LoVo (cell line): ENCODE measurements at regions not wholly inside any gene's neighbourhood (a gene's known extent, or its start where the extent isn't known, plus 50 kb on each side); places are given as distances from the start of the nearest gene placed in this dataset.
"Not testable (repeated sequence)": the region's sequence is repeated elsewhere in the genome, so short reads cannot be mapped to it uniquely, and the experiment has no call there.

Experiments used
- DNase-seq: peaks from one replicate; pipeline ENCODE4 v3.0.0-alpha.2; 2016; ENCODE audit warnings: low spot score

DNA sequence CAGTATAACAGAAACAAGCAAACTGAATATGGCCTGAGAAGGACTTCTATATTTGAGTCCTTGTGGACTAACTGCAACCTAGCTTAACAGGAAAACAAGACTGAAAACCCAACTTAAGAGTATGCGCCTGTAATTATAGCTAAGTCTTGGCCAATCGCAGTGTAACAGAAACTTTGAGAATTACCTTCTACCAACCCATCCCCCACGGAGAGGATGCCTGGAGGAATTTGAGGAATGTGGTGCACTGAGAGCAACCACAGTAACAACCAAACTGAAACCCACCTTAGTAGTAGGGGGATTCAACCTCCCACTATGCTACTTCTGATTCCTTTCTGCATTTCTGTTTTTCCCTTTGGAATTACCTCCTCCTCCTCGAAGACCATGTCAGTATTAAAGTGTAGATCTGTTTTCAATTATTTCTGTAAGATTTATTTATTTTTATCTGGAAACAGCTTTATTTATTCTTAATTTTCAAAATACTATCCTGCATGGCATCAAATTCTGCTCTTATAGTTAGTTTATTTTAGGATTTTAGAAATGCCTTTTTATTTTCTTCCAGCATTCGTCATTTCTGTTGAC lies 393.6 kb downstream of the KCNA4 start:
- DNase-seq = no peak

- DNase-seq = no peak
These were observed 400.2 kb downstream of the KCNA4 start for GRCh38 chr11:29616611-29617010.

DNA sequence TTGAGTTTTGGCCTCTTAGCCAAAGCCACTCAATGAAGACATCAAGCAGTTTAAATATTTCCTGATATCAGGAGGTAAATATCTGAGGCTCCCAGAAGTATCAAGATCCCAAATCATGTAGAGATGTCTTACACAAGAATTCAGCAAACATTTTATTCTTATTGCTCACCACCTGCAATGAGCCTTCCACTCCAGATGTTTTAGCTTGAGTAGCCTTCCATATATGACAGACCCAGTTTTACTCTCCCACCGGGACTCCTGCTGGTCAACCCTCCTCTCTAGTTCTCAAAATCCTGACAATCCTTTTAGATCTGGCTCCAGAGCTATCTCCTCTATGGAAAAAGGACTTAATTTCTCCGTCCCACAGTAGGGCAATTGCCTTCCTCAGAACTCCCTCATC lies 404.4 kb downstream of the KCNA4 start:
- no peak for DNase-seq

DNA sequence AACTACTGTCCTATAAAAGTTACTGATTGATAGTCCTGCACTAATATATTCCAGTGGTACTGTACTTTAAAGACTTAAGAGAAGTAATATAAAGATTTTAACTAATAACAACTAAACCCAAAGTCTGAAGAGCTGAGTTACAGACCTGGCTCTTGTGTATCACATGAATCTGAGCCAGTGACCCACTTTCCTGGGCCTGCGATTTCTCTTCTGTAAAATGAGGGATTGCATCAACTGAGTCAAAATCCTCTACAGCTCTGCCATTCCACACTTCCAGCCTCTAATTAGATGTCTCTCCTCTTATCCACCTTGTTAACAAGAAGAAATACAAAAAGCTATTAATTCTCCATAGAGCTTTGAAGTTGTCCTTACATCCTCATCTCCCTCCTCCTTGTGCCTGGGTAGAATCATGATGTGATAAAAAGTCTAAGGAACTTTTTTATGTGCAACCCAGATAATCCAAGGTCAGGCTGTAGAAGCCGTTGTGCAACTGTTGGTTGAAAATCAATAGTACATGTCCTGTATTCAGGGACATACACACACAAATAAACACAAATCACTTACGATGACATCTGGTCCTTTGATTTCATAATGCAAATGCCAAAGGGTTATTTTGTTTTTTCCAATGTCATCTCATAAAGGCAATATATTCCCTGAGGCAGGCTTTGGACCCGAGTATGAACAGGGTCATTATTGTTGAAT lies 410.3 kb downstream of the KCNA4 start:
- no peak for DNase-seq

GRCh38 chr11:29600151-29600575 lies 416.7 kb downstream of the KCNA4 start:
- DNase-seq = not testable (repeated sequence)

- DNase-seq = no peak
These were observed 432.5 kb downstream of the KCNA4 start for GRCh38 chr11:29584342-29584741.

GRCh38 chr11:29578806-29579205 lies 438.0 kb downstream of the KCNA4 start:
- DNase-seq = no peak

DNA sequence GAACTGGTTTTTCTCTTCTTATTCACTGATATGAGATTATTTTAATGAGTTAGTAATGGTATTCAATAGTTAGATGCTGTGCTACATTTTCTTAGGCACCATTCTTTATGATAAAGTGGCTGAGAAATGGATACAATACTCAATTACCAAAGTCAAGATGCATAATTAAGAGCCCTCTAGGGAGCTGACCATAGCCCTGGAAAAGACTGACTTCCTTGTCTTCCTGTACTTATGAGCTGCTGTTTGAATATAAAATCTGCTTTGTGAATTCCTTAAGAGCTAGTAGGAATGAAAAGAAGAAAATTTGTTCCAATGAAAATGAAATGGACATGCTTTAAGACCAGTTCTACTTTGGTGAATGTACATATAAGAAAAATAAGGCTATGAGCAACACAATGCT lies 452.3 kb downstream of the KCNA4 start:
- DNase-seq = no peak

- DNase-seq = no peak
These were observed 454.6 kb downstream of the KCNA4 start for GRCh38 chr11:29562183-29562582.

DNA sequence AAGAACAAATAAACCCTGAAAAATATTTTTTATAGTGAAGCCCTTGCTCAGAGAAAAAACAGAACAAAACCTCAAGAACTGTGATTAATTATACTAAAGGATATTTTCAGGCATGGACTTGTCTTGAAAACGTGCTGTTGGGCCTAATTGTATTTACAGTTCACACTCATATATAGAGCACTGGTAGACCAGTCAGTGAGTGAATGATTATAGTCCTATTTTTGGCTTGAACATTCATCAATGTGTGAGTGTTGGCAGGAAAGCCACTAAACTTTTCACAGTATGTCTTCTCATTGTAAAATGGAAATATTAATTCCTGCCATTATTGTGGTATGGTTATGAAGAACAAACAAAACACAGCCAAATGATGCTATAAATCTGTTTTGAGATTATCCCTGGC lies 462.8 kb downstream of the KCNA4 start:
- DNase-seq = no peak

GRCh38 chr11:29538339-29539036 lies 478.3 kb downstream of the KCNA4 start:
- no peak for DNase-seq

GRCh38 chr11:29534836-29535235 lies 482.0 kb downstream of the KCNA4 start:
- no peak for DNase-seq

GRCh38 chr11:29530961-29531360 lies 485.9 kb downstream of the KCNA4 start:
- no peak for DNase-seq

GRCh38 chr11:29527391-29527936 lies 489.4 kb downstream of the KCNA4 start:
- DNase-seq = peak; percentile 40

- DNase-seq = no peak
These were observed 498.2 kb downstream of the KCNA4 start for GRCh38 chr11:29518389-29519174.

GRCh38 chr11:29511394-29511793 lies 505.4 kb downstream of the KCNA4 start:
- DNase-seq = no peak

- no peak for DNase-seq
These were observed 509.5 kb downstream of the KCNA4 start for GRCh38 chr11:29507376-29507775.

DNA sequence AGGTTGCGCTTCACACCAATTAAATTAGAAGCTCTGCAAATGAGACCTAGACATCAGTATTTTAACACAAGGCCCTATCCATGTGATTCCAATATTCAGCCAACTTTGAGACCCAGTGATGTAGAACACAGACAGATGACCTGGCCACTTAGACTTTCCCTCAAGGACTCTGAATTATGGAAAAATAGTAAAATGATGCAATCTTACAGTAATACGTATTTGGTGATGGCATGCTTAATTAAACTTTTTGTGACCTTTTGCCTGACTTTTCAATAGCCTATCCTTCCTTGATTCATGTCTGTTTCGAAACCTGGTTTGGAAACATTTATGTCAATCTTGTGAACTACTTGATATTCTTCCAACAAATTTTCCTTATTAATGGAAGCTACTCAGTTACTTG lies 521.2 kb downstream of the KCNA4 start:
- no peak for DNase-seq

DNA sequence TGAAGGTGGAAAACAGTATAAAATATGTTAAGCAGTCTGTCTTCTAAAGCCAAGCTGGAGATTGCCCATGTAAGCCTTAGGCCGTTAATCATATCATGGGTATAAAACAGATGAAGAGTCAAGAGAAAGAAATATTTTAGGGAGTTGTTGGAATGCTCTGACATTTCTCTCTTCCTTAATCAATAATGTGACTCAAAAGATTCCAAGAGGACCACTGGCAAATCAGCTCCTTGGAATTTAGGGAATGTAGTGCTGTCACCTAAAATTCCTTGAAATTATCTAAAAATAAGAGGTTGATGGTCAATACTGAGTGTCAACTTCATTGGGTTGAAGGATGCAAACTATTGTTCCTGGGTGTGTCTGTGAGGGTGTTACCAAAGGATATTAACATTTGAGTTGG lies 525.9 kb downstream of the KCNA4 start:
- no peak for DNase-seq

DNA sequence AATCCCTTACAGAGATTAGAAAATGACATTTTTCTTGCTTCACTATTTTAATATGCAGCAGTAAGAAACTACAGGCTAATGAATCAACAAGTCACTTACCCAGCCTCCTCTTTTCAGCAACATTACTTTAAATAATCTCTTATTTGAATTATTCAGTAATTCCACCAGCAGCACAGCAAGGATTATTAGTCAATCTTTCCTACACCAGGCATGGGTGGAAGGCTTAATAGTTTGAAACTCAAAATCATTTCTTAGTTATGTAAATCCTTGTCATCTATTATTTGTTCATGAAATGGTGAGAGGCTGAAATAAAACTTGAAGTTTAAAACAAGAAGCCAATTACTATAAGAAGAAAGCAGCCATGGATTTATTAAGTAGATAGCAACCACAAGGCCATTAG lies 530.5 kb downstream of the KCNA4 start:
- no peak for DNase-seq

DNA sequence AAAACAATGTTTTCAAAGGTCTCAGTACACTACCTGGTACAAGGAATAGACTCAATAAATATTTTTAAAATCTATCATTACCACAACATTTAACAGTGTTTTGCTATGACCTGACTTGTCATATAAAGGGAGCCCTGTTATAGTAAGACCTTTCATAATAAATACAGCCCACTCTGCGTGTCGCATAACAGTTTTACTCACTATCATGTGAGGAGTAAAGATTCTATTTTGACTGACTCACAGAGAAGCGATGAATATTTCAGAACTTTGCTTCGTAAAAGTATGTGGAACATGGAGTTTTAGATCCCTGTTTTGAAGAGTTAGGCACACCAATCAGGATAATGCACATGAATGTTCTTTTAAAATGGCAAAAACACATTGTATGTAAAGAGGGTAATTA lies 531.2 kb downstream of the KCNA4 start:
- DNase-seq = no peak

DNA sequence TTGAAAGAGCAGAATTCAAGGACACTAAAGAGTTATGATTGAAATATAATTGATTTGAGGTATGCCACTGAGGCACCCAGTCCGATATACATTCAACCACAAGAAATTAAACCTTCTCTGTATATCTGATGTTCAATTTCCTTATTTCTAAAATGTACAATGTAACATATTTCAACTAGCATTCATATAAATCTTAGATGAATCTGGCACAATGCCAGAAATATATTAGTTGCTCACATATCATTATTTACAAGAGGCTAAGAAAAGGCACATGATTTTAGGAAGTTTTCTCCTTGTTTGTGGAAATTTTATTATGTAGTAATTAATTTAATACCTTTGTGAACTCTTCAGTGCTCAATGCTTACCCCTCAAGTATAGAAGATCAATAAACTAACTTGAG lies 532.3 kb downstream of the KCNA4 start:
- DNase-seq = no peak
